ENCODE measurements at regions not wholly inside any gene's neighbourhood (a gene's known extent, or its start where the extent isn't known, plus 50 kb on each side); places are given as distances from the start of the nearest gene placed in this dataset.

- H3K27me3 ChIP-seq (ENCODE audit: low read length) = no peaks in the 10 kb centered on the region
- H4K20me1 ChIP-seq (ENCODE audit: low read length) = no peaks in the 10 kb centered on the region
- ATAC-seq = no peak
- no peak overlapping the region for H3K4me3 ChIP-seq (ENCODE audit: low read length)
- no peak overlapping the region for H3K4me2 ChIP-seq (ENCODE audit: low read length)
- H3K9me3 ChIP-seq (ENCODE audit: low read length) = peaks cover 20% of the 10 kb centered on the region; the same call in 1 of the 2 replicates
- no peak for DNase-seq
- no TSS peak for BruUV-seq (replicated peaks)
- ChIA-PET CTCF (no interaction called here), POLR2A (ENCODE audit: unreplicated experiment) (no interaction called here)
- H3F3A ChIP-seq (ENCODE audit: low read length, unreplicated experiment) = no peaks in the 10 kb centered on the region
- intact Hi-C loops (cut with micrococcal nuclease) = no loop called here
- no peaks in the 10 kb centered on the region for H3K79me2 ChIP-seq (ENCODE audit: low read length)
- no peaks in the 10 kb centered on the region for H3K36me3 ChIP-seq (ENCODE audit: low read depth, low read length)
- no peak overlapping the region for H2AFZ ChIP-seq (ENCODE audit: low read length)
- H3K9ac ChIP-seq (ENCODE audit: low read length) = no peak overlapping the region
- no peaks in the 10 kb centered on the region for H3K9me2 ChIP-seq (replicated peaks; ENCODE audit: low read length)
- no peak overlapping the region for H3K27ac ChIP-seq (ENCODE audit: low read length)
- no peak for TF ChIP-seq EZH2phosphoT487 (IDR thresholded peaks at IDR 0.05; ENCODE audit: borderline replicate concordance, low read length)
- no peak for TF ChIP-seq EZH2 (IDR thresholded peaks at IDR 0.05; ENCODE audit: low read length, unreplicated experiment)
- TF ChIP-seq, protein P1, sequence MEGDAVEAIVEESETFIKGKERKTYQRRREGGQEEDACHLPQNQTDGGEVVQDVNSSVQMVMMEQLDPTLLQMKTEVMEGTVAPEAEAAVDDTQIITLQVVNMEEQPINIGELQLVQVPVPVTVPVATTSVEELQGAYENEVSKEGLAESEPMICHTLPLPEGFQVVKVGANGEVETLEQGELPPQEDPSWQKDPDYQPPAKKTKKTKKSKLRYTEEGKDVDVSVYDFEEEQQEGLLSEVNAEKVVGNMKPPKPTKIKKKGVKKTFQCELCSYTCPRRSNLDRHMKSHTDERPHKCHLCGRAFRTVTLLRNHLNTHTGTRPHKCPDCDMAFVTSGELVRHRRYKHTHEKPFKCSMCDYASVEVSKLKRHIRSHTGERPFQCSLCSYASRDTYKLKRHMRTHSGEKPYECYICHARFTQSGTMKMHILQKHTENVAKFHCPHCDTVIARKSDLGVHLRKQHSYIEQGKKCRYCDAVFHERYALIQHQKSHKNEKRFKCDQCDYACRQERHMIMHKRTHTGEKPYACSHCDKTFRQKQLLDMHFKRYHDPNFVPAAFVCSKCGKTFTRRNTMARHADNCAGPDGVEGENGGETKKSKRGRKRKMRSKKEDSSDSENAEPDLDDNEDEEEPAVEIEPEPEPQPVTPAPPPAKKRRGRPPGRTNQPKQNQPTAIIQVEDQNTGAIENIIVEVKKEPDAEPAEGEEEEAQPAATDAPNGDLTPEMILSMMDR (conservative IDR thresholded peaks at IDR 0.05; ENCODE audit: low read depth, low read length) = no peak
- no peaks in the 10 kb centered on the region for H3K4me1 ChIP-seq (ENCODE audit: insufficient read depth, low read length)
Observed at GRCh38 chr20:60630609-60631008, 621.5 kb upstream of the CDH4 start.

DNA sequence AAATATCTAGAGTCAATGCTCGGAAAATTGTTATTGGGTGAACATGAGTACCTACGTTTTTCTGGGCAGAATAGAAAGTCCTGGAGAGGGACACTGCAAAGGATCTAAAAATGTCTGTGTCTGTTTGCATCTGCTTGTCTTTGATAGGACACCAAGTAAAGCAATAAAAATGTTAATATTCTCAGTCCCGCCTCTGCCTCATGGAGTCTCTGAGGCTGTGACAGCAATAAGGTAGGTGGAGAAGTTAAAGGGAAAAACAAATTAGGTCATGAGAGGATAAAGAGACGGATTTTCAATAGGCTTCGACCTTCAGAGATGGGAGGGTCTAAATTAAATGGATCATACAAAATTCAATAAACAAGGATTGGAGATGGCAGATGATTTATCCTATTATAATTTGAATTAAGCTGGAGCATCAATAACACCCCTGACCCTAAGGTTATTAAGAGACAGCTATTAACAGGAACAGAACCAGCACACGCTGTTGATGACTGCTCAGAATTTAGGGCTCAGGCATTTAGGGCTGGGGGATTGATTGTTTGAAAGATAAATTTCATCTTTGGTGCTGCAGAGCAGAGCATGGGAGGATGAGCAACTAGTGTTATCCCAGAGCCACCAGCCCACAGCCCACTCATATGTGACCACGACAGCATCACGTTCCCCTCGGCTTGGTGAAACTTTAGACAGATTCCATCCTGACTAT, 620.3 kb upstream of the CDH4 start:
- CTCF ChIA-PET = no interaction called here

More for the DNA sequence above, 620.3 kb upstream of the CDH4 start:
- no peaks in the 10 kb centered on the region for H3K36me3 ChIP-seq (ENCODE audit: low read depth, low read length)
- intact Hi-C loops (cut with micrococcal nuclease) = no loop called here
- no peak overlapping the region for H3K27ac ChIP-seq (ENCODE audit: low read length)
- TF ChIP-seq EZH2 (IDR thresholded peaks at IDR 0.05; ENCODE audit: low read length, unreplicated experiment) (no peak), EZH2phosphoT487 (IDR thresholded peaks at IDR 0.05; ENCODE audit: borderline replicate concordance, low read length) (no peak)
- TF ChIP-seq, protein P1 (conservative IDR thresholded peaks at IDR 0.05; ENCODE audit: low read depth, low read length) = no peak
- H3K4me2 ChIP-seq (ENCODE audit: low read length) = no peak overlapping the region
- H3K9me3 ChIP-seq (ENCODE audit: low read length) = peaks cover 20% of the 10 kb centered on the region; the same call in 1 of the 2 replicates
- no peaks in the 10 kb centered on the region for H3K4me1 ChIP-seq (ENCODE audit: insufficient read depth, low read length)
- DNase-seq (no peak), ATAC-seq (no peak)
- H3K9me2 ChIP-seq (replicated peaks; ENCODE audit: low read length) = no peaks in the 10 kb centered on the region
- H3K4me3 ChIP-seq (ENCODE audit: low read length) = no peak overlapping the region
- no peak overlapping the region for H2AFZ ChIP-seq (ENCODE audit: low read length)
- H3K79me2 ChIP-seq (ENCODE audit: low read length) = no peaks in the 10 kb centered on the region
- H3F3A ChIP-seq (ENCODE audit: low read length, unreplicated experiment) = no peaks in the 10 kb centered on the region
- H4K20me1 ChIP-seq (ENCODE audit: low read length) = no peaks in the 10 kb centered on the region
- H3K9ac ChIP-seq (ENCODE audit: low read length) = no peak overlapping the region
- BruUV-seq (replicated peaks) = no TSS peak
- H3K27me3 ChIP-seq (ENCODE audit: low read length) = no peaks in the 10 kb centered on the region
- POLR2A ChIA-PET (ENCODE audit: unreplicated experiment) = no interaction called here
